Activated naive CD4-positive, alpha-beta T cell treated with anti-CD3 and anti-CD28 coated beads, Interleukin-2, amount 50 U/mL, for 16 hours (primary cell): ENCODE measurements at regions not wholly inside any gene's neighbourhood (a gene's known extent, or its start where the extent isn't known, plus 50 kb on each side); places are given as distances from the start of the nearest gene placed in this dataset.

ENCODE experiments used
- DNase-seq: peaks from one replicate; pipeline ENCODE4 v3.0.0-alpha.2; 2020

DNA sequence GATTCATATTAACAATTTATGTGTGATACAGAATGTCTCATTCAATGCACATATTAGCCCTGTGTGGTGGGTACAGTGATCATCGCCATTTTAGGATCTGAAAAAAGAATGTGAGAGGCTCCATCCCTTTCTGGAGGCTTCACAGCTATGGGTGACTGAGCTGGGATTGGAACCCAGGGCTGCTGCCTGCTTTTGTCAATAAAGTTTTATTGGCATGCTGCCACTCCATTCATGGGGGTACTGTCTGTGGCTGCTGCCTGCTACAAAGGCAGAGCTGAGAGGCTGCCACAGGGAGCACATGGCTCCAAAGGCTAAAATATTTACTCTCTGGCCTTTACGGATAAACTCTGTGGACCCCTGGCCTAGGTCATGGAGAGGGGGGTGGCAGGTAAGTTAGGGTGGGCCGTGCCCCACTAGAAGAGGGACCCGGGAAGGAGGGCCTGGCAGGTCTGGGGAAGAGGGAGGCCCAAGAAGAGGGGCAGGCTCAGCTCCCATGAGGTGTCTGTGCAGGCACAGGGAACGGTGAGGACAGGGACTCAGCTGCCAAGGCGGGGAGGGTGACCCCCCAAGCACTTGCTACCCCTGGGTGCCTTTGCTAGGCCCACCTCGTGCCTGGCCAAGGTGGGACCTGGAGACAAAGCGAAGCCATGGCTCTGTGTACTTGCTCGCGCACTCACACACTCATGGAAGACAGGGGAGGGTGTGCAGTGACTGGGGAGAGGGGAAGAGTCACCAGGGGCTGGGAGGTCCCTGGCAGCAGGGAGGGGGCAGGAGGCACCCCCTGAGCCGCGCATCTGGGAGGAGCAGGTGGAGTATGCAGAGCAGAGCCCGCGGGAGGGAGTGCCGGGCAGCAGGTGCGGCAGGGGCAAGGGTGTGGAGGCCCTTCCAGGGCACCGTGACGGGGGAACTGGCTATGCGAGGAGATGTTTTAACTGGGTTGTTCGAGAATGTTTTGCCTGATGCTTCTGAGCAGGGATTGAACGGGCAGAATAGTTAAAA, 335.3 kb downstream of the CTTN start:
- DNase-seq = no peak

- DNase-seq = no peak
Measured at GRCh38 chr11:70734379-70734778, 336.1 kb downstream of the CTTN start.

DNA sequence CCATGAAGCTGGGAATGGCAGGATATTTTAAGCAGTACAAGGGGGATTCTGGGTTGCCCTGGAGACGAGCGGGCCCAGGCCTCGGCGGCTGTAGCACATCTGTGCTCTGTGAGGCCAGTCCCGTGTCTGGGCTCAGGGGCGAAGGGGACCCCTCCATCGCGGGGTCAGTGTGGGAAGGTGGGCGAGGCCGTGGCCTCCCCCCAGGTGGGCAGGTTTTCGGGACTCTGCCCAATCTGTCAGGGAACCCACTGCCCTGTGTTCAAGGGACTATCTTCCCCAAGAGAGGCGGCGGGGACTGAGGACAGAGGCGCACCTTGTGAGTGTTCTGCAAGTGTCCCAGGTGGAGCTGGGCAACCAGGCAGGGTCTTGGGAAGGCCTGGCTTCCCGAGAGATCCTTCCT, 336.6 kb downstream of the CTTN start:
- no peak for DNase-seq

GRCh38 chr11:70735976-70736375, 337.6 kb downstream of the CTTN start:
- DNase-seq = no peak

DNA sequence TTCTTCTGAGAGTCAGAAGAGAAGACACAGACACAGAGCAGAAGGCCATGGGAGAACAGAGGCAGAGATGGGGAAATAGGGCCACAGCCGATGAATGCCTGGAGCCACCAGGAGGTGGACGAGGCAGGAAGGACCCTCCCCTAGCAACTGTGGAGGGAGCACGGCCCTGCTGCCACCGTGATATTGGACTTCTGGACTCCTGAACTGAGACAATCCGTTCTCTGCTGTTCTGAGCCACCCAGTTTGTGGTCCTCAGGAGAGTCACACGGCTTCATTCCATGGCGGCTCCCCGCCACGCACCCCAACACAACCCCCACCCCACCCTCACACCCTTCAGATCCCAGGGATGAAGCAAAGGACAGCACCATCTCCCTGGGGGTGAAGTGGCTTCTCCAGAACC, 338.1 kb downstream of the CTTN start:
- no peak for DNase-seq

DNA sequence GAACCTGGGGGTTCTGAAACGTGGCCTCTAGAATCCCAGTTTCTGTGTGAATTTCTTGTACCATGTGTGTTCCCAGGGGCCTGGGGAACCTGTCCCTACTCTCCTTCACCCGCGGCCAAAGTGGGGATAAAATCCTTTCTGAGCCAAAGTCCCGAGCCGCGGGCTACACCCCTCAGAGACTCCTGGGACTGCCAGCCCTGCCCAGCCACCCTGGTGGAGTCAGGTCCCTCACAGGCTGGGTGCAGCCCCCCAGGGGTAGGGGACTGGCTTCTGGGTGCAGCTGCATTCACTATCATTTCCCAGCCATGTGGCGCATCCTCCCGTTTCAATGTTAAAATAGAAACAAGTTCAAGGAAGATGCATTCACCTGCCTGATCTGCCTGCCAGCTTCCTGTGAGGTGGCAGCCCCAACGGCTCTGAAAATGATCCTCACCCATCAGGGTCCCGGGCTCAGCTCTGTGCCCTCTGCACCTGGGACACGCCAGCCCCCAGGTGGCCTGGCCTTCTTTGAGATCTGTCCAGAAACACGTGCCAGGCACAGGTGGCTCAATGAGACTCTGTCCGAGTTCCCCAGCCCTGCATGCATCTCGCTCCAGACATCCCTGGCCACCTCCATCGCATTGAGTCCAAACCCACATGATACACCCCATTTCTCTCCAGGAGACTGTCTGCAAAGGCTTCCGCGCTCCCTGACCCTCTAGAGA, 338.8 kb downstream of the CTTN start:
- no peak for DNase-seq

DNA sequence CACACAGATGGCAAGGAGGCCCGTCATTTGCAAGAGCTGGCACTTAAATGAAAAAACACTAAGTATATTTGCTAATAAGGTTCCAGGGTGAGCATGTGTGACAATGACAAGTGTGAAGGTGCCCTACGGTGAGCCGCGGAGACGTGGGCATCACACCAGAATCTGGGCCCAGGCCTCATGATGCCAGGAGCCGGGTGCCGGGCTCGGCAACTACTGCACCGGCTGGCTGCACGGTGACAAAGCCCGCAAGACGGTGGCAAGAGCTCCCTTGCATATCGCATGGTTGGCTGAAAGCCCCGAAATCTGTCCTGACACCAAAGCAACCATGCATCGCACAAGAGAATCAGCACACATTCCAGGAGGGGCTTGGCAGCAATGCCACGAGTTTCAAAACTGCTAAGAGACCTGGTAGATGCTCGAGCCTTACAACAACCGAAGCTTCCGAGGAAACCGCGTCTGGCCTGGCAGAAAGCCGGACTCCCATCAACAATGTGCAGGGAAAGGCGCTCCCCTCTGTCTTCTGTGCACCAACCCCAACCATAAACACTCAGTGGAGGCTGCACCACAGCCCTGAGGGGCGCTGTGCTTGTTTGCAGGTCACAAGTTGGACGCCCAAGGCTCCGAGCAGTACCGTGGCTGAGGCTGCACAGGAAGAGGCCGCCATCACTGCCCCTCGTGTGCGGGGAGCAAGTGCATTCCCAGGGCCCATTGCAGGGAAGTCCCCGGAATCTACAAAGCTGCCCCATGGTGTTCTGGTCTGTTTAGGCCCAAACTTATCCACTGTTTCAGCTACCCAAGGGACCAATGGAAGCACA, 339.7 kb downstream of the CTTN start:
- DNase-seq = no peak

DNA sequence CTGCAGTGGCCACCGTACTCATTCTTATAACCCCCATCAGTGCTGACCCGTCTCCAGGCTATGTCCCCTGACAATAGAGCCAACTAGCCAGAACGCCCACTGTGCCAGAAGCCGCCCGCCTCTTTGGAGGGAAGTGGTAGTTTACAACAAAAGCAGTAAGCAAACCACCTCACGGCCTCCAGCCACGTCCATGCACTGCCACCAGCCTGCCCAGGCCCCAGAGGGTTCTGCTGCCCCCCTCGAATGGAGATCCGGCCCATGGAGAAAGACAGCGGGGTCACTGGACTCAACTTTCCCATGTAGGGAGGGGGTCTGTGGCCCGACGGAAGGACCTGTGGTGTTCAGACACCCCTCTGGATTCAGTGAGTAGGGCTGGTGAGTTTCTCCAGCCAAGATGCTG, 340.3 kb downstream of the CTTN start:
- DNase-seq = no peak

DNA sequence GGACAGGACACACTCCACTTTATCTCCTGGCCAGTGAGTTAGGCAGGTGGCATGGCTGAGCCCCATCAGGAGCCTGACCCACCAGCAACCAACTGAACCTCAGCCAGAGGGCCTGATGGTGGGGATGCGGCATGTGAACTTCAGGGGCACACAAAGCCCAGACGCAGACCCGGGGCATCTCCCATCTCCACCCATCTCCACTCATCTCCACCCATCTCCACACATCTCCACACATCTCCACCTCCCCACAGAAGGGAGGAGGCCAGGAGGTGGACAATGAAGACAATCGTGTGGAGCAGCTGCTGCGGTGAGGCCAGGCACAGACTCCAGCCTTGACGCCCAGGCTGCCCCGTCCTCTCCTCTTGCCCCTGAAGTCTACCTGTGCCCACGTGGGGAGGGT, 340.8 kb downstream of the CTTN start:
- DNase-seq = no peak

DNA sequence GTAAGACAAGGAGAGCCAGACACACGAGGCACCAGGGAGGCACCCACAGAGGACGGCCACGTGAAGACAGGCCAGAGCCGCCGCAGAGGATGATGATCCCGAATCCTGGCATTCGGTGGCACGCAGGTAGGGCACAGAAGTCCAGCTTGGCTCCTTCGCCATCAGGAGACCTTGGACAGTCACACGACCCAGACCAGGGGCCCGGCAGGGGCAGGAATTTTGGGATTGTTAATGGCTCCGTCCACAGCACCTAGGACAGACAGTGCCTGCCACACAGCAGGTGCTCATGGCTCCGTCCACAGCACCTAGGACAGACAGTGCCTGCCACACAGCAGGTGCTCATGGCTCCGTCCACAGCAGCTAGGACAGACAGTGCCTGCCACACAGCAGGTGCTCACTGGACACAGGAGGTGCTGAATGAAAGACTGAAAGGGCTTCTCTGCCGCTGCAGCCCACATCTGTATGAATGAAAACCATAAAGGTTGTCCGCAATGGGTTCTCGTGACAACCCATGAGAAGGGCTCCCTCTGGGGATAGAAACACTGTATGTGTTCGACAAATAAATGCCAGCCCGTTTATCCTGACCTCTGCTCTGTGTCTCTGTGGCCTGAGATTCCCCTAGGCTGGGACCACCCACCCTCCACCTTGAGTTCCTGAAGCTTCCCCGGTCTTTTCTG, 341.6 kb downstream of the CTTN start:
- no peak for DNase-seq

DNA sequence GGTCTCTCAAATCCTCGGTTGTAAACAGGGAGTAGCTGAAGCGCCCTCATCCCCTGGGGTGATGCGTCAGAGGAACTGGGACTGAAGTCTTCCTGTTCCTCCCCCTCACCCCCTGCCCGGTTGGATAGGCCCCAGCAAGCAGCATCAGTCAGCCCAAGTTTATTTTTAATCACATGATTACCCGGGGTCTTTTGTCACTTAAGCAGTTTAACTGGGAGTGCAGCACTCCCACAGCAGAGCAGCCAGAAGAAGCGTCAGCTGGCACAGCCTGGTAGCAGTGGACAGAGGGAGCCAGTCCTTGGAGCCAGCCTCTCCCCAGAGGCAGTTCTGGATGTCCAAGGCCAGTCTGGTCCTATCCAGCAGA, 342.1 kb downstream of the CTTN start:
- no peak for DNase-seq

- DNase-seq = no peak
Measured at GRCh38 chr11:70741085-70741484, 342.8 kb downstream of the CTTN start.

DNA sequence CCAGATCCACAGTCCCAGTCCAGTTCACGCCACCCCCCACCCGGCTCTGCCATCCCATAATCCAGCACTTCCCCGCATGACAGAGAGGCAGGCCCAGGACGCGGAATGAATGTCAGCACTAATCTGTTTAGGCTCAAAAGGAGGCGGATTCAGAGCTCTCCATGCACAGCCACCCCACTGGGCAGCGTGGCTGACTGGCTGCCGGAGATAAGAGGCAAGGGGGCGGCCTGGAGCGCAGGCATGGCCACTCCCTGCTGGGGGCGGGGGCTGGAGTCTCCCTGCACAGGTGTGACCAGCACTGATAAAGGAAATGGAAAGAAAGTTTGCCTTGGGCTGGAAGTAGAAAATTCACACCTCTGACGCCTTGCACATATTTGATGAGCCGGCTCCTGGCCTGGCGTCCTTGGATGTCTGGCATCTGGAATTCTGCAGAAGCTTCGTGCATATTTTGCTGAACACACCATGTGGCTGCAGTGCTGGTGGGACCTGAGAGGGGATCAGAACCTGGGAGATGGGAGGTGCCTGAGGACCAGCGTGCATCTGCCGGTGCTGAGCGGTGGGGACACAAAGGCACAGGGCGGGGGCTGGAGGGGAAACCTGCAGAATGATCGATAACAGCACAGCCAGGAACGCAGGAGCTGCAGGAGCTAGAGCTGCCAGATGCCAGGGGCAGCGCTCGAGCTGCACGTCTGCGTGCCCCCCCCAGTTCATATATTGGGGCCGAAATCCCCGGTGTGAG, 344.4 kb downstream of the CTTN start:
- no peak for DNase-seq

DNA sequence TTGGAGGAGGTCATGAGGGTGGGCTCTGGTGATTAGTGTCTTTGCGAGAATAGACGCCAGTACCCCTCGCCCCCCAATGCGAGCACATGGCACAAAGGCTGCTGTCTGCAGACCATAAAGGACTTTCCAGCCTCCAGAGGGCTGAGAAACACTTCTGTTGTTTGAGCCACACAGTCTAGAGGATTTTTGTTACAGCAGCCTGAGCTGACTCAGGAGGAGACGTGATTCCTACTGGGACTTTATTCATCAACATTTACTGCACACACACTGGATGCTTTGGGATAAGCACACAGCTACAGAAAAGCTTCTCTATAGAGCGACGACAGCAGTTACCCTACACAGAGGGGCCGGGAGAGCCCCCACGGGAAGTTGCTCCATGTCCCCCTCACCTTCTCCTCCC, 345.0 kb downstream of the CTTN start:
- no peak for DNase-seq

DNA sequence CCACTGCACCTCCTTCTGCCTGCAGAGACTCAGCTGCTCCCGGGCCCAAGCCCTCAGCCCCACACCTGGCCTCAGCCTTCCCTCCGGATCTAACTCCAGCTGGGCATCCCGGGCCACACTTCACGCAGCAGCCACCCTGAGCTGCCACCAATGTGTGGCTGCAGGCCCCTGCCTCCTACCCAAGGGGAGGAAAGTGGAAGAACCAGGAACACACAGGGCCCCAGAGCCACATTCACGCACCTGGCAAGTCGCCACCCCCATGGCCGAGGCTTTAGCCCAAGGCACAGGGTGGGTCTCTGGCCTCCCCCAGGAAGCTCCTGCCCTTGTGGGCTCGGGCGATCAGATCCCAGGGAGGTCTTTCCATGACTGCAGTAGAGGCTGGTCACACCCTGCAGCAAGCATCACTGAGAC, 345.6 kb downstream of the CTTN start:
- no peak for DNase-seq

DNA sequence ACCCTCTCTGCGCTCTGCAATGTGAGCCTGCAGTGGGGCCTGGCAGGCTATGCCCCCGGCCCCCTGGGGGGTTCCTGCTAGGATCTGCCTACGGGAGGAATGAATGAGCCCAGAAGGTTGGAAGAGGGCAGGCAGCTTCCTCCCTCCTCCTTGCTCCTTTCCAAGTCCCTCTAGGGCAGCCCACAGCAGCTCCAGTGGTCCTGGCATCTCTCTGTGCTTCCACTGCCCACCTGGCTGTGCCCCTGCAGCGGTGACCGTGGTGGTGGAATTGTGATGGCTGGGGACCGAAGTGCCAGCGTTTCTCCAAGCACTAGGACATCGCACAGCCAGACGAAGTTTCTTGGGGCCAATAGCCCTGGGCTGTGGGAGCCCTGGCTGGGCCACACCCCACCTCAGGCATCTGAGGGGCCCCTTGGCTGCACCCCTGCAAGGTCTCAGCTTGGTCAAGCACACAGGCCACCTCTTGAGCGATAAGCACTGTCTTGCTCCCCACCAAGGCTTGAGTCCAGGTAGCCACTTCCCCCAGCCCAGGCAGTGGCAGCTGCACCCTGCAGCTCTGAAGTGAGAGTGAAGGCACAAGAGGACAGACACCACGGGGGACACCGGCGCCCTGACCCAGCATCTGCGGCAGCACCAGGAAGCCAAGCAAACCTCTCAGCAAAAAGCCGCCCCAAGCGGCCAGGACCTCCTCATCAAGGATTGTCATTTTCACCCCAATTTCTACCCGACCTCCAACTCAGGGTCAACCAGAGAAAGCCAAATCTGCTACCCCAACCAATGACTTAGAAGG, 346.3 kb downstream of the CTTN start:
- DNase-seq = no peak

DNA sequence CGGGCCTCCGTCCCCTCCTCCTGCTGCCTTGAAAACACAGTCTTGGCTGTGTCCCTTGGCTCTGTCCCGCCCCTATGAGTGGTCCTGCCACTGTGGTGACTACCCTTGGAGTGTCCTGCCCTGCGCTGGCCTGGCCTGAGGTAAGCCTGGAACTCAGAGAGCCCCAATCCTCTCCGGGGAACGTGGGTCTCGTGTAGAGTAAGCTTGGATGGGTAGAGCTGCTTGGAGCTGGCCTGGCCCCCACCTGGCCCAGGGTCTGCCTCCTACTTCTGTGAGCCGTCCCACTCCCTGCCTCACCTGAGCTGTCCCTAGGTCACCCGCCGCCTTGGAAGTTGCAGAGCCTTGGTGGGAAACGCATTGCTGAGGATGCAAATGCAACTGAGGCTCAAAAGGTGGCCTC, 347.1 kb downstream of the CTTN start:
- DNase-seq = no peak

DNA sequence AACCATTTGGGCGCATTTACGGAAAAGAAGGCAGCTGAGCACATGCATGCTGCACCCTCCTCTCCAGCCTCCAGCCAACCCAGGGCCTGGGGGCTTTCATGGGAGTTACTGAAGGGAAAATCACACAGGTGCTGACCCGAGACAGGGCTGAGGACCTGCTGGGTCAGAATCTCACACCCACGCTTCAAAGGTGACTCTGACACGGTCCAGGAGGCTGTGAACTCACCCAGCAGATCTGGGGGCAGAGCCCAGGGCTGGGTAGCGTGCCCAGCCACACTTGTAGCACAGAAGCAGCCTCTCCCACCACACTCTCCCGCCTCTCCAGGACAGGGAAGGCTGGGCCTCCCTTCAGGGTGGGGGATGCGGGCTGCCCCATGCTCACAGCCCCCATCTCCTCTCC, 347.6 kb downstream of the CTTN start:
- no peak for DNase-seq

GRCh38 chr11:70746351-70746750, 348.0 kb downstream of the CTTN start:
- no peak for DNase-seq

GRCh38 chr11:70747285-70747684, 349.0 kb downstream of the CTTN start:
- no peak for DNase-seq

DNA sequence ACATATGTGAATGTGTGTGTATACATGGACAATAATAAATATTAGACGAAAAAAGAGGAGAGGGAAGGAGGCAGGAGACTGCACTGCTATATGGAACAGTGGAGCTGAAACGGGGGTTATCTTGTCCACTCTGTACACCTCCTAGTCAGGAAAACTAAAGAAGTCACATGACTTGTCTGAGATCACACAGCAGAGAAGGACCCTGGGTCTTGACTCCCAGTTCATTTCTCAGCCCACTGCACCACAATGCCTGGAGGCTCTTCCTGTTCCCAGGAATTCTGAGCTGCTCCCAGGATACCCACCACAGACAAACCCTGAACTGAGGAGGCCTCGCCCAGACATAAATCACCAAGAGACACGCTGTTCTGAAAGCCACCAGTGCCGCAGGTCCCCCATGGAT, 349.6 kb downstream of the CTTN start:
- DNase-seq = no peak
